NCI-H2081 treated with DMSO at 0.1 percent for 48 hours (cell line): ENCODE measurements at regions not wholly inside any gene's neighbourhood (a gene's known extent, or its start where the extent isn't known, plus 50 kb on each side); places are given as distances from the start of the nearest gene placed in this dataset.
"Not testable (repeated sequence)": the region's sequence is repeated elsewhere in the genome, so short reads cannot be mapped to it uniquely, and the experiment has no call there.

Experiments used
- DNase-seq: peaks from one replicate; lab custom pipeline; 2025; lab: John Stamatoyannopoulos, UW

DNA sequence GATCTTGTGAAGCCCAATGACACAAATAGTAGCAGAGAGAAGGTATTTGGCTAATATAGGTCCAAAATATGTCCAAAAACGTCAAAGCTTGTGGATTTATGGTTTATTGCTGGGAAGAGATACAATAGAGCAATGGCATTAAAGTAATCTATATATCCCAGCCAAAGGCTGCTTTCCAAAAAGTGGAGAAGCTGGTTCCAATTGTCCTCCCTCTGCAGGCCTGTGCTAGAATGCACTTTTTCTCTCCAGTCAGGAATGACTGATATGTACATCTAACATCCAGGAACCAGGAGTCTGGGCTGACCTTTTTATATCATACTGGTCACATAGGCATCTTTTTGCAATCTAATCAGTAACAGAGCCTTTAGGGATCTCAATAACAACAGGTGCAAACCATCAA, 167.1 kb upstream of the FAM3C start:
- no peak for DNase-seq

DNA sequence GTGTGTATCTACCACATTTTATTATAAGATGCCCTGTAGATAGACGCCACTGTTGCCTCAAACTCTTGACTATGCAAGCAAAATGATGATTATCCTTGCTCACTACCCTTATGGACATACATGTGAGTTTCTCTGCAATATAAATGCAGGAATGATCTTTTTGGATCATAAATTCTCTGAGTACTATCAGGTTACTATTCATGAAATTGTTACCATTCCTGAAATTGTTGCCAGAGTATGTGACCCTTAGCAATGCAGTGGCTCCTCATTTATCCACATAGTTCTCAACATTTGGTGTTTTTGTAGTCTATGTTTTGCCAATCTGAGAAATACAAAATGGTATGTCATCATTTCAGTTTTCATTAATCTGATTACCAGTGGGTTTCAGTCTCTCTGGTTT, 166.2 kb upstream of the FAM3C start:
- no peak for DNase-seq

DNA sequence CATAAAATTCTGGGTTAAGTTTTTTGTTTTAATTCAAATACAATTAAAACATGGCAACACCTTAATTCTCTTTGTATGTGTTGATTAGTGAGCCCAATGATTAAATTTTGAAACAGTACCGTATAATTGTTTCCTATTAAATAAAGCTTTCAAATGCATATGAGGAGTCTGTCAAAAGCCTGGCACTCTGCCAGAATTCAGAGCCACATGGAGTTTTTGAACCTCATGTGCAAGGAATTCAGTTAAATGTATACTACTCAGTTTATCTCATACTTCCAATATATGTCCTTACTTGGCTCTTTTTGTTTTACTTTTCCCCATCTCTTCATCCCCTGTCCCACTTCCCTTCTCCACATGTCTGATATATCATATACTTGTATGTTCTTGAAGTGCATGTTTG, 165.6 kb upstream of the FAM3C start:
- no peak for DNase-seq

DNA sequence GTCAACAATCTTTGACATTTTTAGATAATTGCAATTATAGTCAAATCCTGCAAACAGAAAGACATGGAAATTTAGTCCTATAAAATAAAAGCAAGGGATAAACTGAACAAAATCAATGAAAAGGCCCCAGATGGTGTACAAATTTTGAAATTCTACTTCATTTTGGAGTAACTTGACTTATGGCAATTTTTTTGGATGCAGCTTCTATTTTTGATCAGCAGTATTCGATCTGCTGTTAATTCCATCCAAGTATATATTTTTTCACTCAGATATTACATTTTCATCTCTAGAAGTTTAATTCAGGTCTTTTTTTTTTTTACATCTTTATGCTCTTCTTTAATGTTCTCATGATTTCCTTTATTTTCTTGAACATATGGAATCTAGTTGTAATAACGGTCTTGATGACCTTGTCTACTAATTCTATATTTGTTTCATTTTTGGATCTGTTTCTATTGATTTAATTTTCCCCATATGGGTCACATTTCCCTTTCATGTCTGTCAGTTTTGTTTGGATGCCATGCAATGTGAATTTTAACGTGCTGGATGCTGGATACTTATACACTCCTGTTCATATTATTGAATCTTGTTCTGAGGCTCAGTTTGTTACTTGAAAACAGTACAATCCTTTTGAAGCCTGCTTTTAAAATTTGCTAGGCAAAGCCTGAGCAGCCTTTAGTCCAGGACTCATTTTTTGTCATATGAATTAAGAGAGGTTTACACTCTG, 164.3 kb upstream of the FAM3C start:
- no peak for DNase-seq

DNA sequence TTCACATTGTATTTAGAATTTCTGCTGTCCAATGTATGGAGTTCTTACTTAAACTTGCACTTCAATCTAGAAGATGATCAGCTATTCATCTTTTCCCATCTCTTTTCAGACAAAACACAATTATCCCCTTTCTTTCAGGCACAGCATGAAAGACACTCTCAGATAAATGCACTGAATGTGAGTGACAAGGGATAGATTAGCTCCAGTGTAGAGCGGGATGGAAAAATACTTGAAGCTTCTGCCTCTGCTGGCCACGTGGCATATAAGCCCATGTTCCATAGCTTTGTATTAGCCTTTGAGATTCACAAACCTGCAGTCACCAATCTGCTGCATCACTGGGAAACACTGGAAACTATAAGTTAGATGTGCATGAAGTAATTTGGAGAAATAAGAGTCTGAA, 162.2 kb upstream of the FAM3C start:
- no peak for DNase-seq

DNA sequence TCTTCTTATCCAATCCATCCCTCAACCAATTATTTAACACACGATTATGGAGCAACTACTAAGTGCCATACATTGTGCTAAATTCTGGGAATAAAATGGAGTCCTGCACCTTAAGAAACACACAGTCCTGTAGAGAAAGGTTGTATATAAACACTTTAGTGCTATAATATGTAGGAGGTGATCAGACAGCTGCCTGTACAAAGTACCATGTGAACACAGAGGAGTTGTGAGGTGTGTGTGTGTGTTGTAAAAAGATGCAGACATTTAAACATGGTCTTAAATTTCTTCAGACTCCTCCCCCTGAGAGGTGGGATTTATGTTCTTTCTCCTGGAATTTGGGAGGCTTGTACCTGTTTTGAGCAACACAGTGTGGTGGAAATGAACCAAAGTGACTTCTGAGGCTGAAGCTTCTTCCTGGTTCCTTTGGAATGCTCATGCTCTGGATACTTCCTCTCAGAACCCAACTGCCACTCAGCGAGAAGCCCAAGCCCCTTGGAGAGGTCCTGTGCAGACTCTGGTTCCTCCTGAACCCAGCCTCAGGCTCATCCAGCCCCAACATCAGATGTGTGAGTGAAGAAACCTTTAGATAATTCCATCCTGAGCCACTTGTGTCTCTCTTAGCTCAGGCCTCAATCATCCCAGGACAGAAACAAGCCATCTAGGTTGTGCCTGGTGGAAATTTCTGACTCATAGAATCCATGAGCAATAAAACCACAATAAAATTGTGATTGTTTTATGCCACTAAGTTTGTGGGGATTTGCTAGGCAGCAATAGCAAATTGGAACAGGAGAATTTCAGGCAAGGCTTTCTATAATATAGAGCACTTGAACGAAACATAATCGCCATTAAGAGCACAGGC, 161.2 kb upstream of the FAM3C start:
- no peak for DNase-seq

DNA sequence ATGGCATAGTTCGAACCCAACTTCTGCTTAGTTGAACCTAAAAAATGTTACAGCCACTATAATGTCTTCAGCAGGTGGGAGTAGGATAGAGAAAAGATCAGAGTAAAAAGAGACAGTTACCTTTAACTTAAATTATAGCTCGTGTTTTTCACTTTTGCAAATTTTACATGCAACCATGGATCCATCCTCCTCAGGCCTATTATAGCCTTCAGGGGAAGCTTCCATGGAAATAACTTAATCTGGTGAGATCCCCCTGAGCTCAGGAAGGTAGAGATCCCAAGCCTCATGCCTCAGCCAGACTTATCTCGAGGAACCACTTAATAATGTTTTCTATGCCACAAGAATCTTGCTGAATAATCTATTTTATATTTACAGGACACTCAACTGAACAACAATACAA, 159.4 kb upstream of the FAM3C start:
- no peak for DNase-seq

DNA sequence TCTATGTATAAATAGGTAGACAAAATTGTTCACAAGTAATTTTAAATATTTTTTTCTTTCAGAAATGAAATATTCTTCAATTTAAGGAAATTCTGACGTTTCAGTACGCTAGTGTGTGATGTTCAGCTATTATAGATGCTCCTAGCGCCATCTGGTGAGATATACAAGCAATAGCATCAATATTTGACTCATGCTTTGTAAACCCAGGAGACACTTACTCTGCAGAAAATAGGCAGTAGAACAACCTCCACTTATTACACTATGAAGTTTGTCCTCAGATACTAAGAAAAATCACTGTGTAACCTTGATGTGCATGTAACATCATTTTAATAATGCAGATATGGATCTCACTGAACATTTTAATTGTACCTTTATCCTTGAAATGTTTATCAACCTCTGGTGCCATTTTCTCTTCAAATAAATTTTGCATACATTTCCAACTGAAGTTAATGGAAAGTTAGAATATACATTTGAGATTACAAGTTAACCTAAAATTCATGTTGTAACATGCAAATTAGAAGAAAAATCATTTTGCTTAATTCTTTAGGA, 151.5 kb upstream of the FAM3C start:
- DNase-seq, result peak; percentile 28

DNA sequence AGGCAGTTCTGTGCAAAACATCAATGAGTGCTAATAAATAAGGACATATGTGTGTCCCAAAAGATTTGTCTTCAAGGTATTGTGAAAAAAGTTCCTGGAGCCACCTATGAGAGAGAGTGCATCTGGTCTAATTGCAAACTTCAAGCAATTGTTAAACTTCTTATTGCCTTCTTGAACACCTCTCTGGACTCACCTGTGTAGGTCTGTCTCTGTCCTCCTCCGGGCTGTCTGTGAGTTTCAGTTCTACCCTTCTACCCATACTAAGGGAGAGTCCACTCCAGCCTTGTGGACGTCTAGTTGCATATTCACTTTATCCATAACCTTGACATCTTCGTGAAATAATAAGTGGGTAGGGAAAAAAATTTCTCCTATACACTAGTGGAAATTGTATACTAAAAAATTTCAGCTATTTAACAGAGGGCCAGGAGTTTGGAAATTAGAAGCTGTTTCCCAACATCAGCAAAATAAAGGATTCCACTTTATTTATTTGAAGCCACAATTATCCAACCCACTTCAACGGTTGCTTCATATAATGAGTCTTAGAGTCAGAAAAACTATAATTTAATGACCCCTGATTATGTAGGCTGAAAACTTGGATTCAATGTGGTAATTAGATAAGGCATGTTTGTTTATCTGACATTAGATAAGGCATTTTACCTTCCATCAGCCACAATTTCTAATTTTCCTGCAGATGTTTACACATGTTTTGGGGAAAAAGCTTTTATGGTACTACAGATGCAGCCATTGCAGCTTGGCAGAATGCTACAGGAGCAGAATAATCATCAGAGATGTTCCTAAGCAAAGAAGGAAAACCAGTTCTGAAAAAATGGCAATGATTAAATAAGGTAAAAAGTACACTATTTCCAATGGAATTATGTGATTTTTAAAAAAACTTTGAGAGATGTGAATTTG, 150.8 kb upstream of the FAM3C start:
- DNase-seq, result no peak

DNA sequence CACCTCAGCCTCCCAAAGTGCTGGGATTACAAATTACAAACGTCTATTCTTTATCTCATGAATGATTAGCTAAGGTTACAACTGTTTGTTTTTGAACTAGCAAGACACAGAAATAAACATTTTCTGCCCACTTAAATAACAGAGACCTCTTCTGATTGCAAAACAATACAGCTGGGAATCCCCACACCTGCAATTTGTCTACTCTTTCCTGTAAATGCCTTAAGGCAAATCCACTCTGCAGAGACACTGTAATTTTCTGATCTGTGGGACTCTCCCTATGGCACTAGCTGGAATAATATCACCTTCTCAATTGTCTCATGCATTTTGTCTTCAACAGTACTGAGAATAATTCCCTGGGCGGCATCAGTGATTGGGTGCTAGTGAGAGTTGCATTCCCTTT, 149.3 kb upstream of the FAM3C start:
- no peak for DNase-seq

DNA sequence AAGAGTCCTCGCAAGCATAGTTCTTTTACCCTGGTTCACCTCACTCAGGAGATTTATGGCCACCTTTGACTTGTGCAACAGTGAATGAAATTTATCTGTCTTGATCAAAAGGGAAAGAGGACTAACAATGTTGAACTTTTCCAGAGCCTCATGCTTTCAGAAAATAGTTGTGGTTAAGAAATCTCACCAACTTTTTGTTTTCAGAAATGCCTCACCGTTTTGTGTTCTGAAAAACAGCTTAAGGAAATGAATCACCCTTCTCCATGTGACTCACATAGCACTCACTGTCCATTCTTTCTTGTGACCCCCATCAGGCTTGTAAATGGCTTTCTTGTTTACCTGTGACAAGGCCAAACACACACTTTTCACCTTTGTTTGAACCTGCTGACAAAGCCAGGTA, 148.6 kb upstream of the FAM3C start:
- no peak for DNase-seq

DNA sequence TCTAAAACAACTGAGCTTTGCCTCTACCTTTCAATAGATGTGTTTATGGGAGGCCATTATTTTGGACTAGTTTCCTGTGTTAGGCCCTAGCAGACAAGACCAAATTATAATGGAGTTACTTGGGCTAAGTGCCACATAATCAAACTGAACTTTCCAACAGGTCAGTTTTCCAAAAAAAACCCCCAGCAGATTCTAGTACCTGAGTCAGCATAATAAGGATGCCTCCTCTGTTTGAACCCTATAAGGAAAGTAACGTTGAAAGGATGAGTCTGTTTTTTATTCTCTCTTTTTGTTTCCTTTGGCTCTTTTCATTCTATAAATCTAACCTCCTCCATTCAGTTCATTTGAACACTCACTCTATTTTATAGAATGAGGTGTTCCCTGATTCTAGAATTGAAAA, 148.1 kb upstream of the FAM3C start:
- no peak for DNase-seq

DNA sequence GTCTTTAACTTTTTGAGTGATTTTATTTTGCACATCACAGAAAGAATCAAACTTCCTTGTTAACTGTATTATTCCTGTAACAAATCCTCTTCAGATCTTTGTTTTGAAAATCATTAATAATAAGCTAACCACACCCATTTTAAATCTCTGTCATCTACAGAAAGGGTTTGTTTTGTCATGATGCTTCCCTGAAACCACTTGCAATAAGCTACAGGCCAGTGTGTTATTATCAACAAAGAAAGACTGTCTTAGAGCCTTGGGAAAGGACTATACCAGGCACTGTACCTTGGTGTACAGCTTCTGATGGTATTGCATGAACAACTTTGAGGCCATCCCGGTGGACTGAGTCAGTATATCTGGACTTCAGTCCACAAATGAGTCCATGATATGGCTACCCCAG, 145.3 kb upstream of the FAM3C start:
- no peak for DNase-seq

DNA sequence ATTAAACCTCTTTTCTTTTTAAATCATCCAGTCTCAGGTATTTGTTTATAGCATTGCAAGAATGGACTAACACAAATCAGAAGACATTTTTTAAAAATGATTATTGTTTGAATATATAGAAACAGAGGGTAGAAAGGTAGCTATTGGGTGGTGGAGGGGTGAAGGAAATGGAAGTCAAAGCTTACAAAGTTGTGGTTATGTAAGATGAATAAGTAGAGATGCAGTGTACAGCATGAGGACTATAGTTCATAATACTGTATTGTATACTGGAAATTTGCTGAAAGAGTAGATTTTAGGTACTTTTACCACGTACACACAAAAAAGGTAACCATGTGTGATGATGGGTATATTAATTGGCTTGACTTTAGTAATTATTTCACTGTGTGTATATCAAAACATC, 144.0 kb upstream of the FAM3C start:
- DNase-seq, result no peak

DNA sequence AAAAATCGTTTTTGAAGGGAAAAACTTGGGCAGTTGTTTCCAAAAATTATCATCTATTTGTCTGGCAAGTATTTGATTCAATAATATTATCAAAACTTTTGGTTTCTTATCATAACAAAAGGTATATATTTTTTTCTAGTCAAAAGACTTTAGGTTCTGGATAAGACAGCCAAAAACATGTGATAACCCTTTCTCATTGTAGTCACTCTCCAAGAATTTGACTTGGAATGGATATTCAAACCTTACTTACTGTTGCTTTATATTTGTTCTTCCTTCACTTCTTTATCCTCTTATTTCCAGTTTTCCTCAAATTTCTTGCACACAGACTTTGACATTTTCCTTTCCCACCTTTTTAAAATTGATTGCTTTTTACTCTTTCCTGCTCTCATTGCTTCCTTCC, 140.9 kb upstream of the FAM3C start:
- no peak for DNase-seq

DNA sequence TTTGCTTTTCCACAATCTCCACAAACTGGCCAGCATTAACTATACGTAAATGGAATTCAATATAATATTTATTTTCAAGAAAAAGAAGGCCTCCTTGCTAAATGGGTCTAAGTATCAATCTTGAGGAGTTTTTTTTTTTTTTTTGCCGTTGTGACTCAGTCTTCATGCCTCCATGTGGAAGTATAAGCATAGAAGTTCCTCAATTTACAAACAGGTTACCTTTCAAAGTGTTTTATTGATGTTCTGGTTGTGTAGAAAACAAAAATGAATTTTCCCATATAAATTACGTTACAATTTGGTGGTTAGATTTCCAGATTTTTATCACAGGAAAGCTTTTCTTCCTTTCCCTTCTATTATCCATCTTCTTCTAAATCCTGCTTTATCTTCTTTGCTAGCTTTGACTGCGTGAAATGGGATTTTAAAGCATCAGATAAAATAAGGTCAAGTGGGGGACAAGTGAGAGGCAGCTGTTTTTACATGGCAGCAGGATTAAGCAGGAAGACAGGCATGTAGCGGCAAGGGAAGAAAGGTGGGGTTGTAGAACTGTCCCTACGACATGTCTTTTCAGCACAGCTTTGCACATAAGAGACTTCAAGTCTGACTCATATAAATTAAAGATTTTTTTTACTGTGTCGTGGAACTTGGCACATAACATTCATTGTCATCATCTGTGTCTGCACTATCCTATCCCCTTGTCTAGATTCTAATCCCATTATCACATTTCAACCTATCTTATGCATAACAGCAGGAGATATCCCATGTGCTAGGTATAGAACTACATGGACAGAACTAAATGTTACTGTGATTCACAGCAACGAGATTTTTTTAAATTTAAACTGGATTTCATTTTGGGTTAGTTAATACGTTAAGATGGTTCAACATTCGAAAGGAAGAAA, 135.3 kb upstream of the FAM3C start:
- DNase-seq, result no peak

DNA sequence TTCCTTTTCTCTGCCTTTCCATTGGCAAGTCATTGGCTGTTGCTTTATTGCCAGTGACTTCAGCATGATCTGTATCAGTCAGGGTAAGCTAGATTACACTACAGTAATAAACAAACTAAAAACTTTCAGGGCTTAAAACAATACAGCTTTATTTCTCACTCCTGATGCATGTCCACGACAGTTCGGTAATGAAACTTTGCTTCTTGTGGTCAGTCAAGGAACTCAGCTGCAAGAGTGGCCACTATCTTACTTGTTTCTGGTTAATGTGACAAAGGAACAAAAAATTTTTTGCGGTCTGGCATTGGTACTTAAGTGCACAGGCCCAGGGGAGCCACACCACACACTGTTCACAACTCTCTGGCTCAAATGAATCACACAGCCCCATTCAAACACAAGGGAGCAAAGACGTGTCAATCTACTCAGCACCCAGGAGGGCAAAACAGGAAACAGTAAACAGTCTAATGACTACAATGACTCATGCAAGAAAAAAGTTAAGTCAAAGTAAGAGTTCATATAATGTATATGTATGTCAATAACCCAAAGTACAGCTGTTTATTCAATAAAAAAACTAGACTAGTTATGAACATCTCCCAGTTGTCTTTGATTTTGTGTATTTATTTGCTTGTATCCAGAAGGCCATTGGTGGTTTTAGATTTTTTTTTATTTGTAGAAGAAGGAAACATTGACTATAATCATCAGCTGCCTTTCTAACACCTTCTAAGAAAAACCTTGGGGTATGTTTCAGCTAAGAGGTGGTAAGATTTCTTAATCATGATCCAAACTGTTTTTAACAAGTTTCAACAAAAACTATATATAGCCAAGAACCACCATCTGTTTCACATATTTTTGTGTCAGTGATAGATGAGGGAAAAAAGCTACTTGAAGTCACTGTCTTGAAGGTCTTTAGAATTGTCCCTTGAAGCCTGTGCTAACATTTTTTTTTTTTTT, 134.4 kb upstream of the FAM3C start:
- no peak for DNase-seq

DNA sequence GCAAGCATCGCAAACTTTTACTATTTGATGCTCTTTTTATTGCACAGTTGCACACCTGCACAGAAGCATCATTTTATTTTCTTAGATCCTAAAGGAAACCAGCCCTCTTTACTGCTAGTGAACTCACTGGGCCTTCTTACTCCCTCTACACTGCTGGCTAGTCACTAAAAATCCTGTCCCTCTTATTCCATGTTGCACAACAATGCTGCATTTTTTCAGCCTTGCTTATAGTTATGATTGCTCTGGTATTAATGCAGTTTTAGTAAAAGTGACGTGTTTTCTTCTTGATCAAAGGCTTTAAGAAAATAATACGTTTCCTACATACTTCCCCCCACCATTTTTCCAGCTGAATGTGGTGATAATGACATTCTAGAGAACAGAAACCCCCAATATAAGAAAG, 132.9 kb upstream of the FAM3C start:
- DNase-seq, result no peak

DNA sequence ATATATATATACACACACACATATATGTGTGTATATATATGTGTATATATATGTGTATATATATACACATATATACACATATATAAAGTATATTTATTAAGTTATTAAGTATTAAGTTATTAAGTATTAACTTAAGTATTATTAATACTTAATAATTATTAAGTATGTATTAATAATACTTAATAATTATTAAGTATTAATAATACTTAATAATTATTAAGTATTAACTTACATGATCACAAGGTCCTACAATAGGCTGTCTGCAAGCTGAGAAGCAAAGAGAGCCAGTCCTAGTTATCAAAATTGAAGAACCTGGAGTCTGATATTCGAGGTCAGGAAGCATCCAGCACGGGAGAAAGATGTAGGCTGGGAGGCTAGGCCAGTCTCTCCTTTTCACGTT, 130.1 kb upstream of the FAM3C start:
- DNase-seq, result not testable (repeated sequence)
